Hematopoietic multipotent progenitor cell treated with erythropoietin and hydrocortisone succinate and interleukin-3 and kit ligand, for 15 days (in vitro differentiated cells): ENCODE measurements at regions not wholly inside any gene's neighbourhood (a gene's known extent, or its start where the extent isn't known, plus 50 kb on each side); places are given as distances from the start of the nearest gene placed in this dataset.
"Not testable (repeated sequence)": the region's sequence is repeated elsewhere in the genome, so short reads cannot be mapped to it uniquely, and the experiment has no call there.

ENCODE experiments used
- DNase-seq: peaks from one replicate; pipeline ENCODE4 v3.0.0-alpha.2; 2015; ENCODE audit warnings: low spot score

DNA sequence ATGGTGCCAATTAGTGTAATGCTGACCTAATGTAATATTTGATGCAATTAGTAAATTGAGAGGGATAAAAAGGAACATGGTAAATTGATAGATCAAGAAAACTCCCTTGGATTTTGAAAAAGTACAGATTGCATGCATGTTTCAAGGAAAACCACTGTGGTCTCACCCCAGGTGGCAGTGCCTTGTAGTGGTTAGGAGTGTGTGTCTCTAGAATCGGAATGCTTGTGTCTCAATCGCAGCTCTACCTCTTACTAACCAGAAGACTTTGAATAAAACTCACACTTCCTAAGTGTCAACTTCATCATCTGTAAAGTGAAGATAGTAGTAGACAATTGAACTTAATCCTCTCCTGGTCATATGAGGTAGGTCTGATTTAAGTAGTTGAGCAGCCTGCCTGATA lies 128.9 kb upstream of the GOT2 start:
- no peak for DNase-seq

DNA sequence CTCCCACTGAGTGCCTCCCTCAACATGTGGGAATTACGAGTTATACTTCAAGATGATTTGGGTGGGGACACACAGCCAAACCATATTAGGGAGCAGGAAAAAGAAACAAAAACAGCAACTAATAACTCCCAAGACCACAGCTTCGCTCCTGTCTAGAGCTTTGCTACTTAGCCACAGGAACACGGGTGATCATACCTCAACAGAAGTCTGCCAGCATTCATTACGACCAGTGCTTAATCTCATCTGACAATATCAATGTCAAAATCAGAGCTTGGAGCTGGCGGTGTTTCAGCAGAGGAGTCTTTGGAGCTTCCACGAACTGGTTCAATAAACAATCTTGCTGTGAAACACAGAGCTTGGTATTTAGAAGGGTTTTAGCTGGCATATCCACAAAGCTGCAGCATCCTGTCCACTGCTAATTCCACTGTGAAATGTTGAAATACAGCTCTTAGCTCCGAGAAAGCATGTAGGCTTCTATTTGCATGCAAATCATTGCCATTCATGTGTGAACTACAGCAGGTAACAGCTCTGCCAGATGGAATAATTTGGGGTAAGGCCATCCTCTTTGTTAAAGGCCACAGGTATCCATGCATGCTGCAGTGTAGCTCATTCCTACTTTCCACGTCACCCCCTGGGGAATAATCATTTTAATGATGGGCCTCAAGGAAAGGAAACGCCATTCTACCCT lies 128.4 kb upstream of the GOT2 start:
- no peak for DNase-seq

DNA sequence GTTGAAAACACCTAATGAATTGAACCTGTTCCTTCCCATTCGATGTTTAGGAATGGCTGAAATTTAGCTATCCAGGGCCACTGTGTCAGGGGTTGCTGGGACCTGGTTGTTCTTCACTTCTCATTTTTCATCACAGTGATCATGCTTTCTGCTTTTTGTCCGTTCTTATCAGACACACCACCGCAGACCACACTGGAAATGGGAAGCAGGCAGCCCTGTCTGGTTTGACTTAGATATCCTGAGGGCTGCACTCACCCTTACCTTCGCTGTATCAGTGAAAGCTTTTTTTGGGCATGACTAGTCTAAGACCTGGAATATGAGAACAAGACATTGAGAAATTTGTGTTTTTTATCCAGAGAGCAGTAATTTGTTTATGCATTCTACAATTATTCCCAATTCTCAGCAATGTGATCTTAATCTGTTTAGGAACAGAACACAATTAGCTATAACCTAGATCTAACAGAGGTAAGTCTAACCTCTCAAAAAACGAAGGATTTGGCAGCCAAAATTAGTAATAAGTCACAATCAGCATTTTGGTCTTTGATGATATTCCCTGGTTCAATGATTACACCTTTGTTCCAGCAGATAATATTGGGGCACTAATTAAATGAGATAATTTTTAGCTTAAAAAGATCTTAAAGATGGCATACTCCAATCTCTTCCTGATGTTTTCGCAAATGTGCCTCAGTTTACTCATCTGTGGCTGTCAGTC lies 126.0 kb upstream of the GOT2 start:
- DNase-seq, result peak; percentile 23

DNA sequence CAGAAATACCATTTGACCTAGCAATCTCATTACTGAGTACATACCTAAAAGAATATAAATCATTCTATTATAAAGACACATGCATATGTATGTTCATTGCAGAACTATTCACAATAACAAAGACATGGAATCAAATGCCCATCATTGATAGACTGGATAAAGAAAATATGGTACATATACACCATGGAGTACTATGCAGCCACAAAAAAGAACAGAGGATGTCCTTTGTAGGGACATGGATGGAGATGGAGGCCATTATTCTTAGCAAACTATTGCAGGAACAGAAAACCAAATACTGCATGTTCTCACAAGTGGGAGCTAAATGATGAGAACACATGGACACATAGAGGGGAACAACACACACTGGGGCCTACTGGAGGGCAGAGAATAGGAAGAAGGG lies 124.5 kb upstream of the GOT2 start:
- not testable (repeated sequence) for DNase-seq

DNA sequence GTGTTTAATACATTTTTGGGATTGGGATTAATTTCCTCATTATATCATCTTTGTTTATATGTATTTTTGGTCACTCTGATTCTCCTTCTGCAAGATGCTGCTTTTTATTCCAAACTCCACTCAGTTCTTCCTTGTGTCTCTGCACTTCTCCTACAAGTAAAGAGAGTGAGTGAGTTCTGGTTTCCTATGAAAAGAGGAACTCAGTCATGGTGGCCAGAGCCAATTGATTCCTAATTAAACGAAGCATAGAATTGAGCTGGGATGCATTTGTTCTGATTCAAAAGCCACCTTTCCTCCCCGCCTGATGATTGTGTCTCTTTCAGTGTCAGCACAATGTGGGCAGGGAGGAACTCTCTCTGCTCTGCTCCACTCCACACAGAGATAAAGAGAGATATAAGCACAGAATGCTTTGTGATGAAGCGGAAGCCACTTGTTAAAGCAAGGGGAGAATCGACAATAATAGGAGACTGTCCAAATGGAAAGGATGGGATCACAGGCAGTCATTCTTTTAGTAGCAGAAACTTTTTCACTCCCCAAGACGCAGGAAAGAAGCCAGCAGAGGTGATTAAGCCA lies 121.3 kb upstream of the GOT2 start:
- DNase-seq, result no peak

DNA sequence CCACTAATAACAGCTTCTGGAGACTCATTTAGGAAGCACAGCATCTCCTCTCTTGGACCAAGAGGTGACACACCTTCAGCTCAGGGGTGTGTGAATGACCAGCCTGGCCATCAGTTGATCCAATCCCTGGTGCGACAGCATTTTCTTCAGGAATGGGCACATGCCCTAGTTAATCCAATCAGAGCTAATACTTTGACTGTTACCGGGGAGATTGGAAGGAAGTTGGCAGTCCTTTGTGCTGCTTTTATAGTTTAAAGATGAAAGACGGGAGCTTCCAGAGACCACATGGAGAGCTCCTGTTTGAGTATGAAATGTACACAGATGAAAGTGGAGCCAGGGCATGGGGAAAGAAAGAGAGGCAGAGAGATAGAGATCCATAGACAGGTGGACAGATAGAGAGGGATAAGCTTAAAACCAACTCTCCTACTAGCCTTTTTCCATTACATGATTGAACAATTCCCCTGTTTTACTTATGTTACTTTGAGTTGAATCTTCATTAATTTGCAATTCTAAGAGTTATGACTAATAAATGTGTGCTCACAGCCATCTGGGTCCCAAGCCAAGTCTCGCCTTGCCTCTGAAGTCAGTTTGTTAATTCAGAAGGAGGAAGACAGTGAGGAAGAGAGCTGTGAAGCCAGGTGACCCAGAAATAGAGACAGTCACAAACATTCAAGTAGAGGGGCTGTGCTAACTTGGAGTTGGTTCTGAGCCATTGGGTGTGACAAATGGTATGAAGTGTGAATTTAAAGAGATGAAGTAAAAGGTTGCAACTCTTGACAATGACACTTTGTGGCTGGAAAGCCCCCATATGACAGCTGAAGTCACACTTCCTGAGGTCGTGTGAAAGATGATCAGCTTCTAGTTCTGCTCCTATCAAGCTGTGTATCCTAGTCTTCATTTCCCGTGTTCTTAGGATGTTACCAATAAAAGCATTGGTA lies 120.0 kb upstream of the GOT2 start:
- no peak for DNase-seq

DNA sequence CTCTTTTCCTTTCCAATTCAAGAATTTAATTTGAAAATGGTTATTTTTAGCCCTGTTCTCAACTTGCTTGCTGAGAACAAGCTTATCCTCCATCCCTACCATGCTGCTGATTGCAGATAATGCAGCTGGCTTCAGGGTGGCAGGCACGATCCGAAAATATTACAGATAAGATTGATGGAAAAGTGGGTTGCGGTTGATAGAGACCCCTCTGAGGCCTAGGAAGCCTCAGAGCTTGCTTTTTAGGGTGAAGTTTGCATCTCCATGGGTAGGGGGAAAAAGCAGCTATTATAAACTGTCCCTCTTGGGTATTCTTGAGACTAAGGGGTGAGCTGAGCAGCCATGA lies 116.5 kb upstream of the GOT2 start:
- no peak for DNase-seq

DNA sequence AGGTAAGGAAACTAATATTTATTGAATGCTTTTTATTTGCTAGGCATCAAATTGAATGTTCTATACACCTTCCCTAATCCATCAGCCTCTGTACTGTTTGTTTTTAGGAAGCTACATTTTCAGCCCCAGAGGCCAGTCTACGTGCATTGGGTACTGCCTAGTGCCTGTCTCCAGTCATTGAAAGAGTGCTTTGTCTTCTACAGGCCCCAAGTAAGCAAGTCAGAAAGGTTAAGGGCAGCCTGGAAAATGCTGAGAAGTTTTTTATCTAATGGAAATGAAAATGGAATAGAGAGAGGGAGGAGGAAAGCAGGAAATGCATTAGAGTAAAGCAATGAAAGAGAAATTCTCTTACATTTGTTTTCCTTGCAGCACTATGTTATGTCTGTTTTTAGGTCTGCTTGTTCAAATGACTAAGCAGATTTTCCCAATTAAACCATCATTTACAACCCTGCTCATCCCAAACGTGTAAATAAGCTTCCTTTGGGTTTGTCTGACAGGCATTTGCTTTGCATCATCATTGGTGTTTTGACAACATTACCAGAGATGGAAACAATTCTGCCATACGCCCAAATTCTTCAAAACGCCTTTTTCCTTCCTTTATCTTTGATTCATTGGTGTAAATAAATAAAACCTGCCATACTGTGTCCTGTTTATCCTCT lies 116.0 kb upstream of the GOT2 start:
- no peak for DNase-seq

DNA sequence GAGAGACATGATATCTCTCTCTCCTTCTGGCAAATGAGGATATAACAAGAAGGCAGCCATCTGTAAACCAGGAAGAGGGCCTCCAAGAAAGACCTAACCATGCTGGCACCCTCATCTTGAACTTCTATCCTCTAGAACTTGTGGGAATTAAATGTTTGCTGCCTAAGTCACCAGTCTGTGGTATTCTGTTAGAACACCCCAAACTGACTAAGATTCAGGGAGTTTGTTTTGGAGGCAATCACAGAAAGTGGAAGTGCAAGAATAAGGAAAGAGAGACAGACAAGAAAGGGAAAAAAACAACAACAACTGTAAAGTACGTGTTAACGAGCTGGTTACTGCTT lies 114.5 kb upstream of the GOT2 start:
- DNase-seq, result no peak

DNA sequence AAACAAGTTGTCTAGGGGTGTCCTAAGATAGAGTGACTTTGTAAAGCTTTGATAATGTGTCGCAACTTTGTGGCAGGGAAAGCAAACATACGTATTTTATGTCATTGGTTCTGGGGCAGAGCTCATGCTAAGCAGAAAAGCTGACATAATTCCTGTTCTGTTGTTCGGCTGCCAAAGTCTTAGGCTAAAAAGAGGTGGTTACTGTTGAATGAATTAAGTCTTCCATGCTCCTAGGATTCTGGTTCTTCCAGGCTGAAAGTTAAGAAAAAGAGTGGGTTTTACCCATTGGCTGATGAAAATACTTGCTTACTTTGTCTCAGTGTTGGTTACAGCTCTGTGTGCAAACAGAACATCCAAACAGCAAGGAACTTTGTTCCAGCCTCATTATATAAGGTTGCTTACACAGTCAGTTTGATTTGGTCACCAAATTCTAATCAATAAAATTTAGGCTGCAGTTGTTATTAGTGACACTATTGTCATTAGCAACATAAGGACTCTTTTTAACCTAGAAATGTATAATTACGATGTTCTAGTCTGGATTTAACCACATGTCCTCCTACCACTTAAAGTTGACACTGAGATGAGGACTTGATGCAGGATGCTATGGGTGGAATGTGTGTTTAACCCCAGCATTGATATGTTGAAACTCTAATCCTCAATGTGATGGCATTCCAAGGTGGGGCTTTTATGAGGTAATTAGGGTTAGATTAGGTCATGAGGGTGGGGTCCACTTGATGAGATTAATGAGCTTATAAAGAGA lies 114.0 kb upstream of the GOT2 start:
- no peak for DNase-seq

DNA sequence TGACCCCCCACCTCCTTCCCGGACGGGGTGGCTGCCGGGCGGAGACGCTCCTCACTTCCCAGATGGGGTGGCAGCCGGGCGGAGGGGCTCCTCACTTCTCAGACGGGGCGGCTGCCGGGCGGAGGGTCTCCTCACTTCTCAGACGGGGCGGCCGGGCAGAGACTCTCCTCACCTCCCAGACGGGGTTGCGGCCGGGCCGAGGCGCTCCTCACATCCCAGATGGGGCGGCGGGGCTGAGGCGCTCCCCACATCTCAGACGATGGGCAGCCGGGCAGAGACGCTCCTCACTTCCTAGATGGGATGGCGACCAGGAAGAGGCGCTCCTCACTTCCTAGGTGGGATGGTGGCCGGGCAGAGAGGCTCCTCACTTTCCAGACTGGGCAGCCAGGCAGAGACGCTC lies 112.1 kb upstream of the GOT2 start:
- not testable (repeated sequence) for DNase-seq

DNA sequence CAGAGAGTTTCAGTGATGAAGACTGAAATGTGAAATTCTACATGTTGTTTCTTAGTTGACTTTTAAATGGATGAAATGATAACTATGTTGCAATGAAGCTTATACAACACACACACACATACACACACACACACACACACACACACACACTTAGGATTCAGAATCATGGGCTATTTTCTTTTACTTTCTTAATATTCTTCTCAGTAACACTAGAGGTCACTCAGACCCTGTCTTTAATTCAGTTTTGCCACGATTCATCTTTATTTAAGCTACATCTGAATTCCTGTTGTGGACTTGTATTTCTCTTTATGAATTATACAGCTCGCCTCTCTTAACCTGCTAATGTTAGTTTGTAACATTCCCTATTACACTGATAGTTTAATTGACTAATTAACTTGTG lies 109.6 kb upstream of the GOT2 start:
- no peak for DNase-seq

DNA sequence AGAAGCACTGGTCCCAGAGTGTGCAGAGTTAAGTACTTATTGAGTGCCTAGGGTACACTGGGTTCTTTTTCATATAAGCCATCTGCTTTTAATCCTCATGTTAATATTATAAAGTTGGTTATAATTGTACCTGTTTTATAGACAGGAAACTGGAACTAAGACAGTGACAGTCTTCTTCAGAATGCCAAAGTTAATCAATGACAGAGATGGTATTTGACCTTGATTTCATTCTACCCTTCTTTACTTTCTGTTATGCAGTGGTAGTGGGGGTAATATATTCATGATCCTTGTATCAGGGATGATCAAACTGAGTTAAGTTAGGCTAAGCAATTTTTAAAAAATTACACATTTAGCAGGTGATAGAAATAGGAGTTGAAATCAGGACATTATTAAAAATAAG lies 108.6 kb upstream of the GOT2 start:
- no peak for DNase-seq

DNA sequence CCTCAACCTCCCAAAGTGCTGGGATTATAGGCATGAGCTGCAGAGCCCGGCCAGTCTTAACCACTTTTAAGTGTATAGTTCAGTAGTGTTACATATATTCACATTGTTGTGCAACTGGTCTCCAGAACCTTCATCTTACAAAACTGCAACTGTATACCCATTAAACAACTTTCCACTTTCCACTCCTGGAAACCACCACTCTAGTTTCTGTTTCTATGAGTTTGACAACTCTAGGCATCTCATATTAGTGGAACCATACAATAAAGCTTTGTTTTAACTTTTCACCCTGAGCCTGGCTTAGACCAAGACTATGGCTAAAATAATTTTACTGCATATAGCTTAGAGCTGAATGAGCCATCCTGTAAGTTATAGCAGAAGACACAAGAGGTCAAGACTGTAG lies 108.0 kb upstream of the GOT2 start:
- no peak for DNase-seq

DNA sequence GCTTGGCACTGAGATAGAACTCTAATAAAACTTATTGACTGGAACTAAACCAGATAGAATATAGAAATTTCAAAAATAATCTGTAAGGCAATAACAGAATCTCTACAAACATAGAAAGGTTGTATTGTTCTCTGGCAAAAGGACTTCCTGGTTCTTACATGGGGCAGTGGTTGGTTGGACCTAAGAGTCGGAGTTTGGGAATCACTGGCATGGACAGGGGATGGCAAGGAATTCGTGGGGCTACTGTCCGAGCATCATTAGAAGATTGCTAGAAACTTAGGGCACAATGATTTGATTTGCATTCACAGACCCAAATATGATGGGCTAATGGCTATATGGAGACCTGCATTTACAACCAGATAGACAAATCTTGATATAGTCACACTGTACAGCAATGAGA lies 103.8 kb upstream of the GOT2 start:
- no peak for DNase-seq

DNA sequence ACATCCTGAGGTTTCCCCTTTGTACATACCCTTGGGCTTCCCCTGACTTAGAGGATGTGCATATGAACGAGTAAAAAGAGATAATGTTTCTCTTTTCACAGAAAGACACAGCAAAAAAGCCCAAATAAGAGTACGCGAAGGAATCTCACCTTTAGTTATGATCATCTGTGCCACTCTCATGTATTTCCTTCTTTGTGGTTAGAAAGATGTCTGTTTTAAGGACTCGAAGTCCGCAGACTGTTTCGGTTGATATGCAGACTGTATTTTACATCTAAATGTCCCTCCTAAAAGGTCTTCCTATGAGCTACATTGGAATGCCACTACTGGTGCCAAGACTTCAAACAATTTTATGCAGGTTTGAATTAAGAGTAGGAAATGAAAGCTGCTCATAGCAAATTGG lies 102.3 kb upstream of the GOT2 start:
- DNase-seq, result no peak

DNA sequence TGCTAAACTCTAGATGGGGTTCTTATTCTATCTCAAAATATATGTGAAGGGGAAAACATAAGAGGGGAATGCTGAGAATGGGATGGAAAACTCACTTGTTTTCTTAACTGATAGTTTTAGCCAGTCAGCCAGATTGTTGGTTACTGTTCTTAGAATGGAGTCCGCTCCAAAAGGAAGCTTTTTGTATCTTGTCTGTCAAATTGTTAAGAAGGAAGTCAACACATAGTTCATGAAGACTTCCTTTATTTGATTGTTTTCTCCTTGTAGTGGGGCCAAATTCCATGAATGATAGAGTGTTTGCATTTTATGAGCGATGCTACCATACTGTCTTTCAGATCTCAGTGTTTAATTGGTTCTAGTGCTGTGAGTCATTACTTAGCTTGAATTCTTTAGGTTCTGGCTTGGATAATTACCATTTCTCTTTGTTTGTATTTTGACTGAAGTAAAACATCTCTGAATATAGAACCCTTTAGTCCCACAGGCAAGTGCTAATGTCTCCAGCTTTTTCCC lies 98.3 kb upstream of the GOT2 start:
- DNase-seq, result no peak

DNA sequence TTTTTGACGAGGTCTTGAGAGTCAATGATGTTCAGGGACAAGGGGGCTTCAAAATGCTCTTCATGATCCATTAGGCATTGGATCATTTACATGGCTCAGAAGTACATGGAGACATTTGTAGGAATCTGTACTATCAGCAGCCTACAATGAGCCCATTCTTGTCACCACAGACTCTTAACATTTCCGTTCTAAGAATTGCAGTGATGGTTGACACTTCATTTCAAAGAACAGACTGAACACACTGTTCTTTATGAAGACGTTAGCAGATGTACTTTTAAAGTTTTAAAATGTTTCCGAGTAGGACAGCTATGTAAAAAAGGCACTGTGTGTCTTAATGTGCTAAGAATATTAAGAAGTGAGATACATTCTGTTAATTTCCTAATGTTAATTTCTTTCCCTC lies 97.3 kb upstream of the GOT2 start:
- no peak for DNase-seq

DNA sequence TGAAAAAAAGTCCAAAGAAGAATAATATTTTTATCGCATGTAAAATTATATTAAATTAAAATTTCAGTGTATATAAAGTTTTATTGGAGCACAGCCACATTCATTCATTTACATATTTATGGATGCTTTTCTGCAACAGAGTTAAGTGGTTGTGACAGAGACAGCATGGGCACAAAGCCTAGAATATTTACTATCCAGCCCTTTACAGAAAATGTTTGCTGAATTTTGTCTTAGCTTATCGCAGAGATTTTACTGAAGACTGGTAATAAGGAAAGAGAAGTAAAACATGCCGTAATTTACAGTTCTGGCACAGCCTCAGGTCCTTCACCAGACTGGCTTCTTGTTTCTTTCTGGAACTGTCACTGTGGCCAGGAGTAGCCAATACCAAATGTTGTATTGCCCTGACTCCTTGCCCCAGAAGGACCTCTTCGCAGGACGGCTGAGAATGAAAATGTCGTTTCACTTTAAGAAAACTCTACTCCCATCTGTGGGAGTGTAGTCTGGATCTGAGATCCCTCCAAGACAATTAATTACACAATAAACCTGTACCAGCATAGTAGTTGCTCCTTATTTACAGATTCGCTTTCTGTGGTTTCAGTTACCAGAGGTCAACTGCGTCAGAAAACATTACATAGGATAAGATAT lies 94.9 kb upstream of the GOT2 start:
- no peak for DNase-seq

DNA sequence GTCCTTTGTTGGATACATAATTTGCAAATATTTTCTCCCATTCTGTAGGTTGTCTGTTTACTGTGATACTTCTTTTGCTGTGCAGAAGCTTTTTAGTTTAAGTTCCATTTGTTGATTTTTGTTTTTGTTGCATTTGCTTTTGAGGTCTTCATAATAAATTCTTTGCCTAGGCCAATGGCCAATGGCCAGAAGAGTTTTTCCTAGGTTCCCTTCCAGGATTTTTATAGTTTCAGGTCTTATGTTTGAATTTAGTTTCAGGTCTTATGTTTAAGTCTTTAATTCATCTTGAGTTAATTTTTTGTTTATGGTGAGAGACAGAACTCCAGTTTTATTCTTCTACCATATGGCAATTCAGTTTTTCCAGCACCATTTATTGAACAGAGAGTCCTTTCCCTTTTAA lies 90.1 kb upstream of the GOT2 start:
- no peak for DNase-seq

DNA sequence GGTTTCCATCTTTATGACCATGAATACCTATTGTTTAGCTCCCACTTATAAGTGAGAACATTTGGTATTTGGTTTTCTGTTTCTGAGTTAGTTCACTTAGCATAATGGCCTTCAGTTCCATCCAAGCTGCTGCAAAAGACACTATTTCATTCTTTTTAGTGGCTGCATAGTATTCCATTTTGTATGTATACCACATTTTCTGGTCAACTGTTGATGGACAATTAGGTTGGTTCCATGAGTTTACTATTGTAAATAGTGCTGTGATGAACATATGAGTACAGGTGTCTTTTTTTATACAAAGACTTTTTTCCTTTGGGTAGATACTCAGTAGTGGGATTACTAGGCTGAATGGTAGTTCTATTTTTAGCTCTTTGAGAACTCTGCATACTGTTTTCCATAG lies 87.8 kb upstream of the GOT2 start:
- no peak for DNase-seq
